Eye (tissue), 1 donor: ENCODE measurements at regions not wholly inside any gene's neighbourhood (a gene's known extent, or its start where the extent isn't known, plus 50 kb on each side); places are given as distances from the start of the nearest gene placed in this dataset.

Experiments
- DNase-seq: peaks from one replicate; pipeline ENCODE4 v3.0.0-alpha.2; 2015

DNA sequence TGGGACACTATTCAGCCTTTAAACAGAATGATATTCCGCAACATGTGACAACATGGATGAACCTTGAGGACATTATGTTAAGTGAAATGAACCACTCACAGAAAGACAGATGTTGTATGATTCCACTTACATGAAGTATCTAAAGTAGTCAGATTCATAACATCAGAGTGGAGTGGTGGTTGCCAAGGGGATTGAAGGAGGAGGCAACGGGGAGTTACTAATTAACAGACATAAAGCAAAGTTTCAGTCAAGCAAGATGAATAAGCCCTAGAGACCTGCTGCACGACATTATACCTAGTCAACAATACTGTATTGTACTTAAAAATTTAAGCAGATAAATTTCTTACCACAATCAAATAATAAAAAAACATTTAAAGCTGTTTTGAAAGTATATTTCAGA, 105.0 kb upstream of the NR0B1 start:
- peak; percentile 45 for DNase-seq

GRCh38 chrX:30402366-30402765, 93.2 kb upstream of the NR0B1 start:
- DNase-seq, result peak; percentile 1

DNA sequence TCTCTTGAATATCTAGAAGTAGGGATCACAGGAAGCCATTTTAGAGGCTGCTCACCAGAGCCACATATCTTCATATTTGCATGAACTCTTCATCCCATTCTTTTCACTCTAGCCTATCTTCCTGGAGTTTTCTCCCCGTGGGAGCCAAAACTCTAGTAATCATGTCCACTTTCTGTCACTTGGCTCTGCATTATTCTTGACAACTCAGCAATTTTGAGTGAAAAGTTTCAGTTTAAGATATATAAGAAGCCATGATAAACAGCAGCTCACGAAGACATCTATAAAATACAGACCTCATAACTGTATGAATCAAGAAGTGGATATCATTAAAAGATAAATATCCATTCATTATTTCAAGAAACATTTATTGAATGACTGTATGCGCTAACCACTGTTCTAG, 79.1 kb upstream of the NR0B1 start:
- no peak for DNase-seq

DNA sequence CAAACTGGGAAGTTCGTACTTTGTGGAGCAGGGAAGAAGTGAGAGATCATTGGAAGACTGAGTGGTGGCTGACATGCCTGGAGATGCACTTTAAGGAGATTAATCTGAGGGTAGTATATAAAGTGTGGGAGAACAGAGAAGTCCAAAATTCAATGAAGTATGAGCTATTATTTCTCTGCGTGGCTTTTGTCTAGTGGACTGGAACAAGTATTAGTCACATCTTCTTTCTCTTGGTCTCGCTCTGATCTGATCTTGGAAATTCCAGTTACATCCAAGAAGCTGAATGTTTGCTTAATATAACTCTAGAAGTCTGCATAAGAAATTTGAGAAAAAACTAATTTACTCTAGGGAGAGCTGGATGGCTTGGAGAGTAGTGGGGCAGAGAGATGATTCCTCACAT, 64.8 kb upstream of the NR0B1 start:
- DNase-seq, result no peak

GRCh38 chrX:30373479-30373878, 64.3 kb upstream of the NR0B1 start:
- no peak for DNase-seq

- no peak for DNase-seq
Observed at GRCh38 chrX:30364229-30364628, 55.0 kb upstream of the NR0B1 start.
